NK-92 treated with Interleukin-12 subunit alpha and Interleukin-12 subunit beta, amount 100 ng/mL, for 24 hours (cell line): ENCODE measurements at regions not wholly inside any gene's neighbourhood (a gene's known extent, or its start where the extent isn't known, plus 50 kb on each side); places are given as distances from the start of the nearest gene placed in this dataset.

ENCODE experiments used
- DNase-seq: peaks from one replicate; lab custom pipeline; 2025; lab: John Stamatoyannopoulos, UW

DNA sequence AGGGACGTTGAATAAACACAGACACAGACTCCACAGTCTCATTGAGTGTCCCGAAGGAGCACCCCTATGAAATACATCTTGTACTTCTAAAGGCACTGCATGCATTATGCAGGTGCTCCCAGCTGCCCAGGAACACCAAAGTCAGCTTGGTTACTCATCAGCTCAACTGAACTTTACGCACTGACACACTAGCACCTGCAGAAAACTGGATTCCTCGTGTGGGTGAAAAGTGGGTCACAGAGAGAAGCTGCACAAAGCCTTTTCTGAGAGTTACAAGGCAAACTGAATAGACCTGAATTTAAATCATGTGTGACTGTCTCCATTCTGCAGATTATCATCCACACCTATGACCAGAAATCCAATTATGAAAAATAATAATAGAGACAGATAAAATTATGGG is 527.5 kb upstream of the NBEA start:
- no peak for DNase-seq

DNA sequence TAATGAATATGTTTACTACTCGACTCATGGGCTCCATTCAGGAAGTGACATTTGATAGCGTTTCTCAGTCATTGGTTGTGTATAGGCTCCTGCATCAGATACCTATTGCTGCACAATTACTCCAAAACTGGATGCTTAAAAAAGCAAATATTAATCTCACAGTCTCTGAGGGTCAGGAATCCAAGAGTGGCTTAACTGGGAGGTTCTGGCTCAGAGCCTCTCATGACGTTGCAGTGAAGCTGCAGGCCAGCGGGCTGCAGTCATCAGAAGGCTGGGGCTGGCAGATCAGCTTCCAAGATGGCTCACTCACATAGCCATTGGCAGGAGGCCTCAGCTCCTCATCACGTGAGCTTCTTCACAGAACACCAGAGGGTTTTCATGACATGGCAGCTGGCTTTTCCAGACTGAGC is 525.1 kb upstream of the NBEA start:
- no peak for DNase-seq

DNA sequence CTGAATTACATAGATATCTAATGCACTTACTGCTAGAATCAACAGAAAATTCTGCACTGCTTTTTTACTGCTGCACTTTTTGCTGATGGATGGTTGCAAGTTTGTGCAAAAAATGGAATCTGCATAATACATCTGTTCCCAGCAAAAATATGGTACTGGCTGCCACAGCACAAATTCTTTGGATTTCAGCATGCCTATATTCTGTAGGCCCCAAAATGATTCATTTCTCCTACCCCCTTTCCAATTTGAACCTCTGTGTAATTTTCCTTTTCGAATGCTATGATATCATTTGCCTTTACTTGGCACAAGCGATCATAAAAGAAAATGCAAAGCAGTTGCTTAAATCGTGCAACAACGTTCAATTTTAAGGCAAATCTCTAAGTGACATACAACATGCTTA is 524.2 kb upstream of the NBEA start:
- no peak for DNase-seq

DNA sequence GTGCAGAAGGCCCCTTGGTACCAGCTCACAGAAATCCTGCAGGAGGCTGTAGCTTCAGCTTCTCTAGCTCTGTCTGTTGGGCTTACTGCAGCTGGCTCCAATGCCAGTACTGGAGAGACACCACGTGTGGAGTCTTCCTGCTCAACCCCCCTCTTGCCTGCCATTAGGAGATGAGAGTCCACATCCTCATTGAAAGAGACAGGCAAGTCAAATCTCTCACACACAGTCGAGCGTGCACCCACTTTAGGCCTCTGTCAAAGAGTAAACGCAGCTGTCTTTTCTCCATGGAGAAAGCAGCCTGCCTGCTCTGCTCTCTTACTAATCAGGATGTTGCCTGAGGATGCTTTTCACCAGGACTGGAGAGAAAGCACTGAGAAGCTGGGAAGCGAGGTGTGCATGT is 523.0 kb upstream of the NBEA start:
- DNase-seq, result no peak

DNA sequence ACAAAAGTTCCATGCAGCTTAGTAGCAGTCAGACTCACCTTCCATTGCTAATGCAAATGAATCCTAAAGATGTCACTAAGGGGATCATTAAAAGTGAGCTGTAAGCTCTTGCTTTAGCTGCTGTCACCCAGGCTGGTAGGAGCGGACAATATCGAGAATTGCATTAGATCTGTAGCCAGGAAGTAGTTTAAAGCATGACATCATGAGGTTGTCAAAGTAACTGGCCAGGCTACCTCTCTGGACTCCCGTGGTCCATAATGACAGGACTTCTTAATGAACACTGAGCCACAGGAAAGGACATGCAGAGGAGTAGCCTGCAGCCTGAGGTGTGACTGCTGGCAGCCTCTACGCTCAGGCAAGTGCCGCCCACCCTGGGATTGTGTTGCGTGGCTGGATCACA is 522.3 kb upstream of the NBEA start:
- no peak for DNase-seq

DNA sequence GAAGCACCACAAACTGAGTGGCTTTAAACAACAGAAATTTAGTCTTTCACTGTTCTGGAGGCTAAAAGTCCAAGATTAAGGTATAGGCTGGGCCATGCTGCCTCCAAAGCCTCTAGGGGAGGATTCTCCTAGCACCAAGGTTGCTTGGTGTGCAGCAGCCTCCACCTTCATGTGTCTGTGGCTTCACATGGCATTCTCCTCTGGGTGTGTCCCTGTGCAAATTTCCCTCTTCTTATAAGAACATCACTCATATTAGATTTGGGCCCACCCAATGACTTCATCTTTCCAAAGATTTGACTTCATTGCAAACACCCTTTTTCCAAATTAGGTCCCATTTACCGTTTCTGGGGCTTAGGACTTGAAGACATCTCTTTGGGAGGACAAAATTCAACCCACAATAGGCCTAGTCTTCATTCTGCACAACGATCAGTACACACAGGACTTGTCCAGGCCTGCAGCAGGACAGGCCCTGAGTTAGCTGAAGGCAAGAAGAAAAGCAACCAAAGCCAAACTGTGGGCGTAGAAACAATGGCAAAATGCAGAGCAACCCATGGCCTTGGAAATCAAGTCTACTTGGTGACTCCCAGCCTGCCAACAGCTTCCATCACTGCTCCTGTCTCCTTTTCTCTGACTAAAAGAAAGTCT is 521.2 kb upstream of the NBEA start:
- no peak for DNase-seq

DNA sequence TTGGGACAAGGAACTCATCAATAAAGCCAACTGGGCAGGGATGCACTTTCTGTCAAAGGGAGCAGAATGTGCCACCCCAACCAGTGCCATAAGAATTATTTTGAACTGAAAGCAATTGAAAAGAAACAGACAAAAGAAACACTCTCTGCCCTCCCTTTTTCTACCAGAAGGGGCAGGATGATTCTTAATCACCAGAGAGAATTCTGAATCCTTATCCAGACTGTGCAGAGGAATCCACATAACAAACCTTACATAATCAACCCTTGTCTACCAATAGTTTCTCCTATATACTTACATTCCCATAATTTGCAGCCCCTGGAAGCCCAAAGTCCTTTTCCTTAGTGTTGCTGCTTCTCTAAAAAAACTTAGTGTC is 520.7 kb upstream of the NBEA start:
- no peak for DNase-seq

DNA sequence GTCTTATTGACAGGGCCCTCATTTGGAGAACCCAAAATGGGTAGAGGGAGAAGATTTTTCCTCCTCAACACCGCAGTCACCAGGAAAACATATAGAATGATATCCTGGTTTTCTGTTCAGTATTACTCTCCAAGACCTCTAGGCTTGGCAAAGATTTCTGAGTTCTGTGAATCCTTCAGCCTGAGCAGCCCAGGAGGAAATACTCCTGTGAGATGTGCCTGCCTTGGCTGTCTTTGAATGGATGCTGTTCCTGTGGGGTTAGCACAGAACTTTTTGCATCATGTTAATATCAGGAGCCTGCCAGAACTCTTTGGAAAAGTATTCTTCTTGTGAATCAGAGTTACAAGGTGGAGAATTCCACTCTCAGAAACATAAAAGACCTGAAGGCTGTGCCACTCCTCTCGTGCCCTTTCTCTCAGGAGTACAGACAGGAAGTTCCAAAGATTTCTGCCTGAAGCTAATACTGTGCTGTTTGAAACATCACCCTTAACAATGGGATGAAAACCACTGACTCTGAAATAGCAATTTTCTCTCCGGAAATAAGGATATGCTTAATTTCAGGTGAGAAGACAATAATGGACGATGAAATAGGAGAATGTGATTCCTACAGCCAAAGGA is 520.1 kb upstream of the NBEA start:
- no peak for DNase-seq

DNA sequence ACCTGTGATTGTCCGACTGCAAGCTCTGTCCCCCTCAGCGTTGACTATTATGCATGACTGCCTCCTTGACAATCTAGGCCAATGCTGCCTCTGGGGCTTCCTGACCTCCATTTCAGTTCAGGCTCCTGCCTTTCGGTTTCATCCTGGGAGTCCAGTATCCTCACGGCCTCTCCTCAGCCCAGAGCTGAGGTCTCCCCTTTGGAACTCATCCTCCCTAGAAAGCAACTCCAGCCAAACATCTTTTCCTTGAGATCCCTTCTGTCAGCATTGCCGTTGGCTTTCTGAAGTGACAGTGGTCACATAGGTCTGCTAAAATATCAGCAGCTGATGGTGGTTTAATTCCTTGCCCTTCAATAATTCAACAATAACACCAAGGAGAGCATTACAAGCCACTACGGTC is 519.1 kb upstream of the NBEA start:
- DNase-seq, result no peak

DNA sequence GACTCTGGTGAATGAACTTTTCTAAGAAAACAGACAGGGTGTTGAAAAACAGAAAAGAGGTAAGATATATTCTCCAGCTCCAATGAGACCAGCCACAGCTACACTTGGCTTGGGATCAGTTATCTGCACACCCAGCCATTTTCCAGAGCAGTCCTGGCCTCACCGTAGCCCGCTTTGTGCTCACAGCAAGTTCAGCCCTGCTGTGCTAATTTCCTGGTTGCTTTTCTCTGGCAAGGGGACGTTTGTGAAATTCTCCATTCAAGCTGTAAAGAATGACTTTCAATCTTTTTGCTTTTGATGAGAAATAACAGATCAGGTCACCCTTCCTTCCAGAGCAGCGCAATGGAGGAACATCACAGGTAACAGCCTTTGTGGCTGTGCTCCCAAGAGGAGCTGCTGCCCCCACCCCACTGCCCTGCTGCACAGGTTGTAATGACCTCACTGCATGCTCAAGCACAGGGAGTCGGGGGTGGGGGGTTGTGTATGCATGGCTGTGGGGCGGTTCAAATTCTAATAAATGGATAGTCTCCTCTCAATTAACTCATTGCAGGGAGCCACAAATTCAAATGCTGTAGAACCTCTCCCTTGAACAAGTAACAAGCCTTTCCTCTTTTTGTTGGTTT is 516.6 kb upstream of the NBEA start:
- no peak for DNase-seq

DNA sequence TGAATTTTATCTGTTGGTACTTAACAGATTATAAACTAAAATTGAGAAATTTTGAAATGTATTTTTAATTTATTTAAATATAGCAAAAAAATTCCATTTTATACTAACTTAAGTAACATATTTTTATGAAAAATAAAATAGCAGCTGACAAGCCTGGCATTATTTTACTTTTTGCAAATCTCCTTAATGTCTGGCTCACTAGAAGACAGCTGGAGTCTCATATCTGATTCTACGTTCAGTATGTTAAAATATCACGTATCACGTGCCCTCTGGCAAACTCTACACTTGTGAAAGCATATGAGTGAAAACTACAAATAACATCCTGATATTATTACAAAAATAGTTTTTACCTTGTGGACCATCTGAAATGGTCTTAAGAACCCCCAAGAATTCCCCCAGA is 513.2 kb upstream of the NBEA start:
- no peak for DNase-seq

DNA sequence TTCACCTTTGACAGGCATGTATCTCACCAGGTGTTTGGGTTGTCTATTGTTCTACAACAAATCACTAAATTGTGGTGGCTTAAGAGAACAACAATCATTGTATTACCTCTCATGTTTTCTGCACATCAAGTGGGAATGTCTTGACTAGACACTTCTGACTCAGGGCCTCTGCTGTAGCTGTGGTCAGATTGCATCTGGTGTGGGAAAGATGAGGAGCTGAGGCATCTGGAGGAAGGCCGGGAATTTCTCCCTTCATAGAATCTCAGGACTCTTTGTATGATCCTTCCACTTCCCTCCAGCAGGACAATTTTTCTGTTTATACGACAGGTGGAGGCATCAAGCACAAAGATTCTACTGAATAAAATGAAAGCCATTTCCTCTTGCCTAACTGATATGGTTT is 511.8 kb upstream of the NBEA start:
- DNase-seq, result no peak

DNA sequence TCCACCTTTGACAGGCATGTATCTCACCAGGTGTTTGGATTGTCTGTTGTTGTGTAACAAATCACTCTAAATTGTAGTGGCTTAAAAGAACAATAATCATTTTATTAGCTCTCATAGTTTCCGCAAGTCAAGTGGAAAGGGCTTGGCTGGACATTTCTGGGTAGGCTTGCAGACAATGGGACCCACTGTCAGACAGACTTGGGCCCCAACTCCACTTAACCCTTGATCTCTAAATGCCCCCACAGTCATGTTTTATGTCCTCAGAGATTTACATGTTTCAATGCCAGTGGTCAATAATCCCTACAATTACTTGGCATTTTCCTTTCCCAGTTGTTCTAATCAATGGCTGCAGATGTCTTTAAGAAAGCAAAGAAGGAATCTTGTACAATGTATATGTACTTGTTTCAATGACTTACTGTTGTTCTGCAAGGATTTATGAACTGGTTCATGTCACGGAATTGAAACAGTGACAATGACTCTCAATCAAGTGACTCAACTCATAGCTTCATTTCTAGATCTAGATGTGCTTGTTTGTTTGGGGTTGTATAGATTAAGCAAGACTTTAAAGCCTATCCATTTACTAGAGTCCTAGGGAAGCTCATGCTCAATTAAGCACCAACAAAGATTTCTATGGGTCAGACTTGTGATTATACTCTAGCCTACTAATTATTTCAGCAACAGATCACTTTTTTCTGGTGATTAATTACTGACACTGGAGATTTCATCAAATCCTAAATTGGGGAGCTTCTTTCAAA is 510.1 kb upstream of the NBEA start:
- no peak for DNase-seq

DNA sequence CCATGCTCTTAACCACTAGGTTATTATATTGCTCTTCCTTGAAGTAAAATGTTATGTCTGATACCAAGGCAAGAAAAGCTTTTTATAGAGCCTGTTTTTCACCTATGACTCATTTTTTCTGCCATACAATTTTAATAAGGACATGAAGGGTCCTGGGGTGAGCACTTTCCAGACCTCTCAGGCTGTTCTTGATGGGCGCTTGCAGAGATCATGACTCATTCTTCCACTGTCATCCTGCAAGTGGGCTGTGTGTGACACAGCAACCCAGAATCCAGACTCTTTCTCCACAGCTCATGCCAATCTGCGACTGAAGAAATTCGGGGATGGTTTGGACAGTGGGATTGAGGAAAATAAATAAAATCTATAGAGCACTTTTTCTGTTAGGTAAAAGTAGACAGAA is 506.7 kb upstream of the NBEA start:
- no peak for DNase-seq

DNA sequence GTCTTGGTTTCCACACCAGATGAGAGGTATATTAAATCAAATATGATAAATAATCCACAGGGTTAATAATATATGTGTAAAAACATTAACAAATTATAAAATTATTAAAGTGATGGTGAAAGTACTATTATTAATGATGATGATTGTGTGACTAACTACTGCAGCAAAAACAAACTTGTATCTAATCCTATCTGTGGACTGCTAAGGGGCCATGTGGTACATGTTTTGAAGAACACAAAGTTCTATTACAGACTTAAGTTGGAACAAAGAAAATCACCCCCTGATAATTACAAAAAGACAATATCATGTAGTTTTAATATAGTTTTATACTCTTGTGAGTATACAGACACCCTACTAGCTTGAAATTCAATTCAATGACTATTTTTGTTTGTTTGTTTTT is 504.2 kb upstream of the NBEA start:
- no peak for DNase-seq

DNA sequence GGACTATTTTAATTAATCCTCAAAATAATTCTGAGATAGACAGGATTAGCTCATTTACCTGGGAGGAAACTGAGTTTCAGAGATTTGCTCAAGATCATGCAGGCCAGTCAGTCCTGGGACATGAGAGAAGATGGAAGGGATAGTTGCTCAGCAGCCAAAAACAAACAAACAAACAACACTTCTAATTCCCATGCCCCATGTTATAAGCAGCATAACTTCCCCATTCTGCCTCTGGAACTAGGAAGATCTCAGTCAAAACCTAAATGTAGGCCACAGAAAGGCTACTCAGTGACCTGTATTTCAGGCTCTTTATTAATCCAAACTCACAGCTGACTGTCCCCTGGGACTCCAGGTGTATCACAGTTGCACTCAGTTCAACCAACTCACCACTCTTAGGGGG is 489.2 kb upstream of the NBEA start:
- no peak for DNase-seq

DNA sequence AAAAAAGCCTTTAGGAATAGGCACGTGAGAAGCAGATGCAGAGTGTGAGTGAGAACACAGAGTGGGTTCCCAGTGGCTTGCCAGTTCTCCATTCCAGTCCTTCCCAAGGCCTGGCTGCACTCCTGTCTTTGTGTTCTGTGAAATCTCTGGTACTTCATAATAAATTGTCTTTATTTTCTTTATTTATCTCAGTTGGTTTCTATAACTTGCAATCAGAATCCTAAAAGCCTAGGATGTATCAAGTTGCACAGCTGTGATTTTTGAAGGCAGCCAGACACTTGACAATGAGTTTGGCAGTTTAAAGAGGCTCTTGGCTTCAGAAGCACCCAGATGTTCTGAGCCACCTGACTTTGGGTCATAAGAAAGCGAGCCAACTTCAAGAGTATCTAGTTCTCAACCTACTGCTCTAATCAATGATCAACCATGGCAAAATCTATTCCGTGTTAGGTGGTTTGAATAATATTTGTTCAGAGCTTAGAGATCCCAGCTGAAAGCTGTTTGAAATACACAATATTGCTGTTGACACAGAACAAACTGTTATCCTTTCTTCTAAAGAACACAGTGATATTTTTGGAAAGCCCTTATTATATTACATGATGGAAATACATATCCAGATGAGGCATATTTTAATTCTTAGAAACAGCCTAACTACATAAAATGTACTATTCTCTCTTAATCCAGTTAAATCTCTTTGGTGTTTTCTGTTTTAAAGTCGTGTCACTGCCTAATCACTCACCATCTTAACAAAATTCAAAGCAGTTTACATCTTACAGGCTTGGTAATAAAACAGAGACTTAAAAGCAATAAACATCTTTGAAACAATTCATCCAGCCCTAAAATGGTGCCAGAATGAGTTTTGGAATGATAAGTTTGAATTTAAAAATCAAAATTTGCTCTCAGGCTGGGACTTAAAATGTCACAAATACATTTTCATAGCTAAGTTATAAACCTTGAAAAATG is 483.0 kb upstream of the NBEA start:
- no peak for DNase-seq

DNA sequence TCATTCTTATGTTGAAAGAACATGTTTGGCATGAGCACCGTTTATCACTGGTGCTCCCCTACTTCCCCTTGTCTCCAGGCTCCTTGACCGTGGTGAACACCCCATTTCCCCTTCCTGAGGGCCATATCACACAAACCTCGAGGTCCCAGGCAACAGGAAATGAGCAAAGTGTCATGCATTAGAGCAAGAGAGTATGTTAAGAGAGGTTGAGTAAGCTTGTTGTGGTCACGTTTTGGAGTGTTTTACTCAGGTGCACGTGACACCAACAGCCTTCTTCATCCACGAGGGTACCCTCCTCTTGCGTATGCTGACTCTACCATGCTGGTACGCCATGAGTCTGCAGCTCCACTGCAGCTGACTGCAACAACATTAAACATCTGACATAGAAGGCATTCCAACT is 482.2 kb upstream of the NBEA start:
- DNase-seq, result peak; percentile 13

DNA sequence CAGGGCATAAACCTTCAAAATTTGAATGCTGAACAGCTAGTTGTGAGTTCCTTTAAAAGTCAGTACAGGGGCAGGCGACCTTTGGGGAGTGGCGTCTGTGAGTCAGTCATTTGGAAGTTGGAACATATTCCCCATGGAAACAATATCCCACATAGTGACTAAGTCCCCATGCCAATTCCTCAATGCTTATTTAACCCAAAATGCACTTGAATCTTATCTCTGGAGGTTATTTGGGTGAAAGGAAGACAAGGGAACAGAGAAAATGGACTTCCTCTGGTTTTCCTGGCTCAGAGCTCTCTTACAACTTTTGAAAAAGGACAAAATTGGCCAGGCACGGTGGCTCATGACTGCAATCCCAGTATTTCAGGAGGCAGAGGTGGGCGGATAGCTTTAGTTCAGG is 479.2 kb upstream of the NBEA start:
- DNase-seq, result no peak

DNA sequence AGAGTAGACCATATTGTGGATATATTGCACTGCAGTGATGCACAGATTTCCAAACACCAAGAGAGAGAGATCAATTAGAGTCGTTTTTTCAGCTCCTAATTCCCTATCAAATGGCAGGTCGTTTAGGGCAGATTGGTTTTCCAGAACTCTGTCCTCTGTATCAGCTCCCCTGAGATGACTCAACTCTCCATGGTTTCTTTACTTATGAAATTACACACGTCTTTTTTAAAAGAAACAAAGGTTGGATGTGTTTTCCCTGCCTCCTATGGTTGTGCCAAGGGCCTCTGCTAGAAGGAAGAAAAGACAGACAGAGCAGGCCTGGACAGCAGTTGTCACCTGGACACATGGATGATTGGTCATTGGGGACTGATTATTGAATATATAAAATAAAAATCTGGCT is 478.1 kb upstream of the NBEA start:
- DNase-seq, result no peak

DNA sequence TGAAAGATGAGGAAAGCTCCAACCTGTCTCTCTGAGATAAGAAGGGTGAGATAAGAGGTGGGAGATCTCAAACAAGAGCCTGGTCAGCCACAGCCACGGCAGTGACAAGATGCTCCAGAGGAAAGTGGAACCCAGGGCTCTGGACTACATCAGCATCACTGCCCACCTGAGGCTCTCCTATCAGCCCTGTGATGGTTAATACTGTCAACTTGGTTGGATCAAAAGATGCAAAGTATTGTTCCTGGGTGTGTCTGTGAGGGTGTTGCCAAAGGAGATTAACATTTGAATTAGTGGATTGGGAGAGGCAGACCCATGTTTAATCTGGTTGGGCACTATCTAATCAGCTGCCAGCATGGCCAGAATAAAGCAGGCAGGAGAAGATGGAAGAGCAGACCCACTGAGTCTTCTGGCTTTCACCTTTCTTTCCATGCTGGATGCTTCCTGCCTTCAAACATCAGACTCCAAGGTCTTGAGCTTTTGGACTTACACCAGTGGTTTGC is 476.6 kb upstream of the NBEA start:
- DNase-seq, result no peak

DNA sequence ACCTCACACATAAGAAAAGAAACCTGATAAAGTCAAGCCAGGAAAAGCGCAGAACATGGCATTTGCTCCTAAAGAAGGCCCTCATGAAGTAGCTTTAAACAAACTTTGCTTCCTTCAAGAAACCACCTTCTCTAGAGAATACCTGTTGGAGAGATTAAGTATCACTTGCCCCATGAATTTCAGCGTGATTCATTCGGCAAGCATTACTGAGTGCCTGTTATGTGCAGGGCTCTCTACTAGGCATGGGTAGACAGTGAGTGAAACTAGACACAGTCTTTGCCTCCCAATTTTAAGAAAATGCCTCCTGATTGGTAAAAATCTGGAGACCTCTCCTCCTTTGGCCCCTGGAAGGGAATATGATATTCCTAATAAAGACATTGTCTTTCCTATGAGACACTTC is 475.8 kb upstream of the NBEA start:
- DNase-seq, result no peak
